ENCODE measurements at regions not wholly inside any gene's neighbourhood (a gene's known extent, or its start where the extent isn't known, plus 50 kb on each side); places are given as distances from the start of the nearest gene placed in this dataset.
A peak's percentile ranks its signal among the peaks of the same experiment; 100 is the strongest.

DNA sequence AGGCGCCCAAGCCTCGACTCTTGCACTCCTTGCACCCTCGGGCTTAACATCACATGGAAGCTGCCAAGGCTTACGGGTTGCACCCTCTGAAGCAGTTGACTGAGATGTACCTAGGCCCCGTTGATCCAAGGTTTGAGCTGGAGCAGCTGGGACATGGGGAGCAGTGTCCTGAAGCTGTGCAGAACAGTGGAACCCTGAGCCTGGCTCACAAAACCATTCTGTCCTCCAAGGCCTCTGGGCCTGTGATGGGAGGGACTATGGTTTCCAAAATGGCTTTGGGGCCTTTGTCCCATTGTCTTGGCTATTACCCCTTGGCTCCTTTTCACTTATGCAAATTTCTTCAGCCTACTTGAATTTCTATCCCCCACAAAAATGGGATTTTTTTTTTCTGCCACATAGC, 454.0 kb downstream of the PIK3C3 start:
- no peak for ATAC-seq (ENCODE audit: low FRiP score)
- no peak for DNase-seq (ENCODE audit: low spot score)
- TF ChIP-seq, protein P1, sequence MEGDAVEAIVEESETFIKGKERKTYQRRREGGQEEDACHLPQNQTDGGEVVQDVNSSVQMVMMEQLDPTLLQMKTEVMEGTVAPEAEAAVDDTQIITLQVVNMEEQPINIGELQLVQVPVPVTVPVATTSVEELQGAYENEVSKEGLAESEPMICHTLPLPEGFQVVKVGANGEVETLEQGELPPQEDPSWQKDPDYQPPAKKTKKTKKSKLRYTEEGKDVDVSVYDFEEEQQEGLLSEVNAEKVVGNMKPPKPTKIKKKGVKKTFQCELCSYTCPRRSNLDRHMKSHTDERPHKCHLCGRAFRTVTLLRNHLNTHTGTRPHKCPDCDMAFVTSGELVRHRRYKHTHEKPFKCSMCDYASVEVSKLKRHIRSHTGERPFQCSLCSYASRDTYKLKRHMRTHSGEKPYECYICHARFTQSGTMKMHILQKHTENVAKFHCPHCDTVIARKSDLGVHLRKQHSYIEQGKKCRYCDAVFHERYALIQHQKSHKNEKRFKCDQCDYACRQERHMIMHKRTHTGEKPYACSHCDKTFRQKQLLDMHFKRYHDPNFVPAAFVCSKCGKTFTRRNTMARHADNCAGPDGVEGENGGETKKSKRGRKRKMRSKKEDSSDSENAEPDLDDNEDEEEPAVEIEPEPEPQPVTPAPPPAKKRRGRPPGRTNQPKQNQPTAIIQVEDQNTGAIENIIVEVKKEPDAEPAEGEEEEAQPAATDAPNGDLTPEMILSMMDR (IDR thresholded peaks at IDR 0.05), result no peak

DNA sequence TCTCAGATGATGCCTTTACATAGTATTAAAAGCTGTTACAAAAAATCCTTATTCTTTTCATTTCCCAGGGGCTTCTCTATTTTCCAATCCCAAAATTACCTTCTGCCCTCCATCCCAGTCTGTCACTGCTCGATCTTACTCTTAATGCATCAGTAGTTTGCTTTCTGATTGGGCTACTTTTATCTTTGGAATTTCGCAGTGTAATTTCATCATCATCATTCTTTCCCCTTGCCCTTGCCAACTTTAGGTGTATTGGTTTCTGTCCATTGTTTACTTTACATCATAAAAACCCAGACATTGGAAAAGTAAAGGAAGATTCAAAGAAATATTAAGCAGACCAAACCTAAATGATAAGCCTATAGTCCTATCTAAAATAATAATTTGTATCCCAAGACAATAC, 457.2 kb downstream of the PIK3C3 start:
- TF ChIP-seq, protein P1 (IDR thresholded peaks at IDR 0.05), result no peak
- DNase-seq (ENCODE audit: low spot score) (no peak), ATAC-seq (ENCODE audit: low FRiP score) (no peak)

DNA sequence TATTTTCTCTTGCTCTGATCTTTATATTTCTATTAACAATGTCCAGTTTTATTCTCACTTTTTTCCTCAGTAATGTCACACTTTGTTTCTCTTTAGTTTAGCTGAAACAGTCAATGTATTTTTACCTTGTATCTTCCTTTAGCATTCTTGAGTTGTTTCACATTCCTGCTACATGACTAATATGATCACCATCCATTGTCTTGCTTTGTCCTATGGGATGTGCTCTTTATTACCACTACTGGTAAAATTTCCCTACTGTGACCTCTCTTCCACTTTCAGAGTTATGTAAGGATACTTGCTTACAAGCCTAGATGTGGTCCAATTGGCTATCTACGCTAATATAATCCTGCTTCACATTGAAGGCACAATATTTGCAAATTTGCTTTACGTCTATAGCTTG, 457.9 kb downstream of the PIK3C3 start:
- ATAC-seq (ENCODE audit: low FRiP score) (no peak), DNase-seq (ENCODE audit: low spot score) (no peak)
- TF ChIP-seq, protein P1 (IDR thresholded peaks at IDR 0.05), result no peak

DNA sequence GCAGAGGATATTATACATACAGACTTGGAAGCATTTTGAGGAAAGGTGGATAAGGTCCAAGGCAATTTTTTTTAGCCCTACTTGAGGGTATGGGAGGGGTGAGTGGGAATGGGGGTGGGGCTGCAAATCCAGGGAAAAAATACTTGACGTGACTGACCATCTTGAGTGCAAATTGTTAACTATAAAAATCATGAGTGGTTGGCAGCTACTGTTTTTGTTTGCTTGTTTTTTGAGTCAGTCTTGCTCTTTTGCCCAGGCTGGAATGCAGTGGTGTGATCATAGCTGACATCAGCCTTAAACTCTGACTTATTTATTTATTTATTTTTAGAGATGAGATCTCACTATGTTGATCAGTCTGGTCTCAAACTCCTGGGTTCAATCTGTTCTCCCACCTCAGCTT, 458.8 kb downstream of the PIK3C3 start:
- ATAC-seq (ENCODE audit: low FRiP score) (no peak), DNase-seq (ENCODE audit: low spot score) (no peak)
- TF ChIP-seq, protein P1 (IDR thresholded peaks at IDR 0.05), result no peak

DNA sequence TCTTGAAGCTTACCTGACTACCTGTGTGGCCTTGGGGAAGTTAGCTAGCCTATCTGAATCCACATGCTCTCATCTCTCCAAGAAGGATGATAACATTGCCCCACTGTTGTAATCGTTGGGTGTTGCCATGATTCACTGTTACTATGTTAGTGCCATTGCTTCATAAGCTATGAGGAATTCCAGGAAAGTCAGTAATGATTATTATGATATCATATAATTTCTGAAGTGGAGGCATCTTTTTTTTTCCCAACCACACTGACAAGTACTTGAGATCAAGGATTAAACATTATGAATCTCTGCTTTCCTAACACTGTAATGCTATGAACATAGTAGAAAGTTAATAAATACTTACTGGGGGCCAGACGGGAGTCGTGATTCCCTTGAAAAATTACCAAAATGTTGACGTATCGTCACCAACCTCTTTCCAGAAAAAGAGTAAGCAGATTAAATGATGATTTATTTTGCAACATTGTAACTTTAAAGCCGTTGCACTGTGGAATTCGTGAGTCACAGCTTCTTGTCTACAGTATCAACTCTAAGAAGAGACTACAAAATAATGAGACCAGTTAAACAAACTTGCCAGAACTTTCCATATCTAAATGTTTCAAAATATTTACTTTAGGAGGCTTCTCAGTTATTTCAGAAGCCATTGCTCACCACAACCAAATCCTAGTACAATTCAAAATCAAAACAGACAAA, 459.9 kb downstream of the PIK3C3 start:
- no peak for DNase-seq (ENCODE audit: low spot score)
- TF ChIP-seq, protein P1 (IDR thresholded peaks at IDR 0.05), result no peak
- ATAC-seq (ENCODE audit: low FRiP score), result peak; percentile 94

DNA sequence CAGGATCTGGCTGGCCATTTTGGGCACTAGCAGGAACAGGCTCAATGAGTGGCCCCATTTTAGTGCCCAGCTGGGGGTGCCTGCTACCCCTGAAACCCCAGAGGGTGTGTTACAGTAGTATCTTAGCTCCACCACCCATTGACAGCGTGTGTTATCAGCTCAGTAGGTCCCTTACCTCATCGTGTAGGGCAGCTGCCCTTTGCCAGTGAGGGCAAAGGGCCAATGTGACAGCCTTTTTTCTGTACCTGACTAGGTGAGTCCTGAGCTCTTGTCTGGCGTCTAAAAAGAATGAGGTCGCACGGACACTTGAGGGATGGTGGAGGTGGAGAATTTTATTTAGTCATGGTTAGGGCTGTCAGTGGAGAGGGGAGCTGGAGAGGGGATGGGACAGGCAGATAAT, 462.2 kb downstream of the PIK3C3 start:
- TF ChIP-seq, protein P1 (IDR thresholded peaks at IDR 0.05), result no peak
- ATAC-seq (ENCODE audit: low FRiP score) (no peak), DNase-seq (ENCODE audit: low spot score) (no peak)

DNA sequence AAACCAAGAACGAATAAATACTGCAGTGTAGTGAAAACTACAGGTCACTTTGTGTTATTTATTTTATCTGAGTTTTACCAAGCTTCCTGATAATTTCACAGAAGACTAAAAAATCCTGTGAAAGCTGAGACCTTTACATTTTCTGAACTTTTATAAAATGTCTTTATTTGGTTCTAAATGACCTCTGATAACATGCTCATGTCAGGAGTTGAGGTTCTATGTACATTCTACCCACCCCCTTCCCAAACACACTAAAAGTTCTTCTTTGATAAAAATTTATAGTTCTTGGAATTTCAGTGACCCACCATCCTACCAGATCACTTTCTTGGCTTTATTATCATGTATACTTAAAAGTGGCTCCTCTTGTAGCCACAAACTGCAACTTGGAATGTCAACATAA, 463.1 kb downstream of the PIK3C3 start:
- TF ChIP-seq, protein P1 (IDR thresholded peaks at IDR 0.05), result no peak
- DNase-seq (ENCODE audit: low spot score), result no peak
- no peak for ATAC-seq (ENCODE audit: low FRiP score)

All from omental fat pad (tissue), 3 donors.